ENCODE measurements at regions not wholly inside any gene's neighbourhood (a gene's known extent, or its start where the extent isn't known, plus 50 kb on each side); places are given as distances from the start of the nearest gene placed in this dataset.

GRCh38 chrX:36504625-36505024, 503.5 kb upstream of the FAM47C start:
- no peaks in the 10 kb centered on the region for H3K36me3 Mint-ChIP-seq
- no peak overlapping the region for H3K27ac Mint-ChIP-seq
- peaks cover 71% of the 10 kb centered on the region for H3K9me3 Mint-ChIP-seq
- H3K4me3 Mint-ChIP-seq, result no peak overlapping the region
- no peaks in the 10 kb centered on the region for H3K4me1 Mint-ChIP-seq
- no peak for DNase-seq (ENCODE audit: low spot score in 2 of 2, unreplicated experiment in 2 of 2)
- no peak for TF ChIP-seq CTCF (IDR thresholded peaks at IDR 0.05; ENCODE audit: unreplicated experiment)
- H3K27me3 Mint-ChIP-seq (ENCODE audit: low read depth), result no peaks in the 10 kb centered on the region

- TF ChIP-seq CTCF (IDR thresholded peaks at IDR 0.05; ENCODE audit: unreplicated experiment), result no peak
- no peaks in the 10 kb centered on the region for H3K27me3 Mint-ChIP-seq (ENCODE audit: low read depth)
- H3K36me3 Mint-ChIP-seq, result no peaks in the 10 kb centered on the region
- DNase-seq (ENCODE audit: low spot score in 2 of 2, unreplicated experiment in 2 of 2), result no peak
- peaks cover 59% of the 10 kb centered on the region for H3K9me3 Mint-ChIP-seq
- no peaks in the 10 kb centered on the region for H3K4me1 Mint-ChIP-seq
- H3K4me3 Mint-ChIP-seq, result no peak overlapping the region
- no peak overlapping the region for H3K27ac Mint-ChIP-seq
Observed at GRCh38 chrX:36508042-36508441, 500.1 kb upstream of the FAM47C start.

GRCh38 chrX:36510736-36511135, 497.4 kb upstream of the FAM47C start:
- Mint-ChIP-seq H3K9me3 (peaks cover 63% of the 10 kb centered on the region), H3K4me1 (no peaks in the 10 kb centered on the region)

GRCh38 chrX:36528661-36529060, 479.5 kb upstream of the FAM47C start:
- H3K4me3 Mint-ChIP-seq, result no peak overlapping the region
- DNase-seq (ENCODE audit: low spot score in 2 of 2, unreplicated experiment in 2 of 2), result no peak
- no peak overlapping the region for H3K27ac Mint-ChIP-seq
- no peaks in the 10 kb centered on the region for H3K36me3 Mint-ChIP-seq
- H3K9me3 Mint-ChIP-seq, result peaks cover 38% of the 10 kb centered on the region
- TF ChIP-seq CTCF (IDR thresholded peaks at IDR 0.05; ENCODE audit: unreplicated experiment), result no peak
- no peaks in the 10 kb centered on the region for H3K27me3 Mint-ChIP-seq (ENCODE audit: low read depth)
- peaks cover 2% of the 10 kb centered on the region for H3K4me1 Mint-ChIP-seq

More at GRCh38 chrX:36510736-36511135, 497.4 kb upstream of the FAM47C start:
- Mint-ChIP-seq H3K4me3 (no peak overlapping the region), H3K36me3 (no peaks in the 10 kb centered on the region), H3K27ac (no peak overlapping the region), H3K27me3 (ENCODE audit: low read depth) (no peaks in the 10 kb centered on the region)
- TF ChIP-seq CTCF (IDR thresholded peaks at IDR 0.05; ENCODE audit: unreplicated experiment), result no peak
- no peak for DNase-seq (ENCODE audit: low spot score in 2 of 2, unreplicated experiment in 2 of 2)

- Mint-ChIP-seq H3K27me3 (ENCODE audit: low read depth) (no peaks in the 10 kb centered on the region), H3K9me3 (peaks cover 37% of the 10 kb centered on the region), H3K4me1 (no peaks in the 10 kb centered on the region), H3K36me3 (no peaks in the 10 kb centered on the region), H3K4me3 (no peak overlapping the region), H3K27ac (no peak overlapping the region)
- no peak for TF ChIP-seq CTCF (IDR thresholded peaks at IDR 0.05; ENCODE audit: unreplicated experiment)
- DNase-seq (ENCODE audit: low spot score in 2 of 2, unreplicated experiment in 2 of 2), result no peak
Observed at GRCh38 chrX:36534900-36535299, 473.3 kb upstream of the FAM47C start.

GRCh38 chrX:36543499-36543898, 464.7 kb upstream of the FAM47C start:
- no peak for TF ChIP-seq CTCF (IDR thresholded peaks at IDR 0.05; ENCODE audit: unreplicated experiment)
- Mint-ChIP-seq H3K27me3 (ENCODE audit: low read depth) (no peaks in the 10 kb centered on the region), H3K4me3 (no peak overlapping the region), H3K9me3 (peaks cover 26% of the 10 kb centered on the region), H3K27ac (no peak overlapping the region), H3K36me3 (no peaks in the 10 kb centered on the region), H3K4me1 (no peaks in the 10 kb centered on the region)
- DNase-seq (ENCODE audit: low spot score in 2 of 2, unreplicated experiment in 2 of 2), result no peak

Measured in mesothelial cell of epicardium (in vitro differentiated cells).